Choroid plexus epithelial cell (primary cell): ENCODE measurements at regions not wholly inside any gene's neighbourhood (a gene's known extent, or its start where the extent isn't known, plus 50 kb on each side); places are given as distances from the start of the nearest gene placed in this dataset.

Source experiments
- DNase-seq: peaks from one replicate; pipeline ENCODE4 v3.0.0-alpha.2; 2010; ENCODE audit warnings: low read depth
- H3K4me3 ChIP-seq: 2 replicates; pipeline ENCODE4 v1.5.1; 2011; ENCODE audit warnings: low read depth, mild to moderate bottlenecking, control low read depth, low read length, moderate library complexity
- CTCF ChIP-seq: conservative IDR thresholded peaks from 2 replicates; pipeline ENCODE4 v1.5.1; 2011; ENCODE audit warnings: low read depth, mild to moderate bottlenecking, control low read depth, inconsistent platforms, low read length, moderate library complexity

GRCh38 chr5:159402311-159402710 is 72.0 kb upstream of the IL12B start:
- DNase-seq: no peak
- no peak for TF ChIP-seq CTCF

DNA sequence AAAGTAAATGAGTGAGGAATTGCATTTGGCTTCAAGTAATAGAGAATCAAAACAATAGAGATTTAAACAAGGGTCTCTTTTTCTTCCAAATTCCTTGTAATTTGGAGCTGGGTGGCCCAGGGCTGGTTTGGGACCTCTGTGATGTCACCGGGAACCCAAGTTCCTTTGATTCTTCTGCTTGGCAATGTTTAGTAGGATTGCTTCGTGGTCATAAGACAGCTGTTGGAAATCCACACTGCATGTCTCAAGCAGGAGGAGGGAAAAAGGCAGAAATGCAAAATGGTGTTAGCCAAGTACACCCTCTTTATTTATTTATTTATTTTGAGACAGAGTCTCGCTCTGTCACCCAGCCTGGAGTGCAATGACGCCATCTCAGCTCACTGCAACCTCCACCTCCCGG is 72.6 kb upstream of the IL12B start:
- no peak for TF ChIP-seq CTCF
- DNase-seq: no peak
- H3K4me3 ChIP-seq: no peak overlapping the region

More at GRCh38 chr5:159402311-159402710, 72.0 kb upstream of the IL12B start:
- no peak overlapping the region for H3K4me3 ChIP-seq

GRCh38 chr5:159403906-159404681 is 73.8 kb upstream of the IL12B start:
- no peak for DNase-seq
- TF ChIP-seq CTCF: no peak

GRCh38 chr5:159405611-159406031 is 75.3 kb upstream of the IL12B start:
- DNase-seq: no peak
- no peak for TF ChIP-seq CTCF
- H3K4me3 ChIP-seq: no peak overlapping the region

More at GRCh38 chr5:159403906-159404681, 73.8 kb upstream of the IL12B start:
- H3K4me3 ChIP-seq: no peak overlapping the region

DNA sequence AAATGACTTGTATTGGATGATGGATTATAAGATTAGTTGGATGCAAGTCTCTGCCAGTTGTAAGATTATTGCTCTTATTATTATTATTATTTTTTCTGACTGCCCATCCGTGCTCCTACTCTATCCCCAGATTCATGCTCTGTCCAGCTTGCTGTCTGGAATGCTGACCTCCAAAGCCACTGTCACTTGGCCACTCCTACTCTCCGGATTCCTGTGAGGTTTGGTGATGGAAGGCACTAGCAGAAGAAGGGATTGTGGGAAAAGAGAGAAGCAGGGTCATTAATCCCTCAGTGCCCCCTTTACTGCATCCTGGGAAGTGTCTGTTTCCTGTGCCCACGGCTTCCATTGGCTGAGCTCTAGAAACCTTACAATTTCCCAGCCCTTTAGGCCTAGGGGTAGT is 76.3 kb upstream of the IL12B start:
- TF ChIP-seq CTCF: no peak
- DNase-seq: no peak
- no peak overlapping the region for H3K4me3 ChIP-seq

DNA sequence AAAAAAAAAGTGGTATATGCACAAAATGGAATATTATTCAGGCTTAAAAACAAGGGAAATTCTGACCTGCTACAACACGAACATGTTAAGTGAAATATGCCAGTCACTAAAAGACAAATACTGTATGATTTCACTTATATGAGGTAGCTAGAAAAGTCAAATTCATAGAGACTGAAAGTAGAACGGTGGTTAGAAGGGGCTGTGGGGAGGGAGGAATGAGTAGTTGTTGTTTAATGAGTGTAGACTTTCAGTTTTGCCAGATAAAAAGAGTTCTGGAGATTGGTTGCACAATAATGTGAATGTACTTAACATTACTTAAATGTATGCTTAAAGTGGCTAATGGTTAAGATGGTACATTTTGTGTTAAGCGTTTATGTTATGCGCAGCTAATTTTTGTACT is 79.5 kb upstream of the IL12B start:
- no peak for TF ChIP-seq CTCF
- peak; percentile 11 for DNase-seq
- H3K4me3 ChIP-seq: no peak overlapping the region

DNA sequence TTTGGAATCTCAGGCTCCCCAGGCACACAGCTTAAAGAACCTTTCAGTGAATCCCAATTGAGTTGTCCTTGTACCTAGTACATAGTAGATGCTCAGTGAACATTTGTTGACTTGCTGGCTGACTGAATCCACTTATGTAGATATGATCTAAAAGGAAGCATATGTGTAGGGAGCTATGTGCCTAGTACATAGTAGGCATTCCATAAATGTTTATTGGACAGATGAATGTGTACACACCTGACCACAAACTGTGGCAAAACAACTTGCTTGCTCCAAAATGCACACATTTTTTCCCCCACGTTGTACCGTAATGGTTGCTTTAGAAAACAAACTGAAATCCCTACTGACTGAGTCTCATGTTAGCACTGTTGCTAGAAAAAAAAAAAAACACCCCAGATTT is 80.2 kb upstream of the IL12B start:
- no peak overlapping the region for H3K4me3 ChIP-seq
- peak; percentile 22 for DNase-seq
- no peak for TF ChIP-seq CTCF
